ENCODE measurements at regions not wholly inside any gene's neighbourhood (a gene's known extent, or its start where the extent isn't known, plus 50 kb on each side); places are given as distances from the start of the nearest gene placed in this dataset.

DNA sequence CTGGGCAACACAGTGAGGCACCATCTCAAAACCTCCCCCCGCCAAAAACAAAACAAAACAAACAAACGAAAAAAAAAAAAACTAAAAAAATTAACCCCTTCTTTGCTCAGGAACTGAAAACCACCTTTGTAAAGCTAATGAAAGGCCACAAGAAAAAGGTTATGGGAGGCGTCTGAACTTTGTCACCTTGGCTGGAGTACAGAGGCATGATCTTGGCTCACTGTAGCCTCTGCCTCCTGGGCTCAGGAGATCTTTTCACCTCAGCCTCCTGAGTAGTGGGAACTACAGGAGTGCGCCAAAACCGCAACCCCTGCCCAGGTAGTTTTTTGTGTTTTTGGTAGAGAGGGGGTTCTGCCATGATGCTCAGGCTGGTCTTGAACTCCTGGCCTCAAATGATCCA lies 337.9 kb downstream of the TBC1D32 start:
- Histone ChIP-seq H3K23me2 (ENCODE audit: insufficient read length, low read depth, low read length, poor library complexity, severe bottlenecking) (no peaks in the 10 kb centered on the region), H2BK15ac (ENCODE audit: low read depth, low read length) (no peak overlapping the region), H4K20me1 (ENCODE audit: control insufficient read depth, insufficient read depth, insufficient read length) (no peaks in the 10 kb centered on the region), H3K56ac (ENCODE audit: insufficient read length, low read depth, low read length) (no peak overlapping the region), H4K91ac (ENCODE audit: insufficient read length, low read depth, low read length) (no peak overlapping the region), H2BK5ac (ENCODE audit: insufficient read length, low read length) (no peak overlapping the region), H2BK20ac (ENCODE audit: low read depth, low read length, poor library complexity, severe bottlenecking) (no peak overlapping the region), H3K4me1 (ENCODE audit: insufficient read depth, low read length) (no peaks in the 10 kb centered on the region), H3K27ac (ENCODE audit: insufficient read length, low read depth, low read length) (no peak overlapping the region), H3K9ac (ENCODE audit: extremely low read depth, insufficient read length, low read length) (no peak overlapping the region), H3K14ac (ENCODE audit: insufficient read depth, low read length) (no peak overlapping the region), H2AFZ (ENCODE audit: low read length) (no peak overlapping the region), H3K27me3 (ENCODE audit: insufficient read depth, low read length) (no peaks in the 10 kb centered on the region), H2AK5ac (ENCODE audit: insufficient read length, low read length) (no peak overlapping the region), H3T11ph (ENCODE audit: low read length) (no peak overlapping the region), H3K18ac (ENCODE audit: insufficient read length, low read depth, low read length) (no peak overlapping the region), H3K79me2 (ENCODE audit: insufficient read depth, low read length) (no peaks in the 10 kb centered on the region), H3K79me1 (ENCODE audit: insufficient read depth, low read depth, low read length, poor library complexity, severe bottlenecking) (no peaks in the 10 kb centered on the region), H3K9me3 (ENCODE audit: control insufficient read depth, low read depth, low read length) (no peaks in the 10 kb centered on the region), H4K8ac (replicated peaks; ENCODE audit: insufficient read length, low read depth, low read length) (no peak overlapping the region), H3K4me2 (ENCODE audit: insufficient read depth, insufficient read length, low read length) (no peak overlapping the region), H4K5ac (ENCODE audit: insufficient read length, low read depth, low read length) (no peak overlapping the region), H2BK120ac (ENCODE audit: low read depth, low read length, poor library complexity, severe bottlenecking) (no peak overlapping the region), H3K4ac (ENCODE audit: low read depth, low read length) (no peak overlapping the region), H3K23ac (ENCODE audit: insufficient read length, low read depth, low read length) (no peak overlapping the region), H2BK12ac (ENCODE audit: insufficient read length, low read depth, low read length) (no peak overlapping the region)
- TF ChIP-seq, protein P1, sequence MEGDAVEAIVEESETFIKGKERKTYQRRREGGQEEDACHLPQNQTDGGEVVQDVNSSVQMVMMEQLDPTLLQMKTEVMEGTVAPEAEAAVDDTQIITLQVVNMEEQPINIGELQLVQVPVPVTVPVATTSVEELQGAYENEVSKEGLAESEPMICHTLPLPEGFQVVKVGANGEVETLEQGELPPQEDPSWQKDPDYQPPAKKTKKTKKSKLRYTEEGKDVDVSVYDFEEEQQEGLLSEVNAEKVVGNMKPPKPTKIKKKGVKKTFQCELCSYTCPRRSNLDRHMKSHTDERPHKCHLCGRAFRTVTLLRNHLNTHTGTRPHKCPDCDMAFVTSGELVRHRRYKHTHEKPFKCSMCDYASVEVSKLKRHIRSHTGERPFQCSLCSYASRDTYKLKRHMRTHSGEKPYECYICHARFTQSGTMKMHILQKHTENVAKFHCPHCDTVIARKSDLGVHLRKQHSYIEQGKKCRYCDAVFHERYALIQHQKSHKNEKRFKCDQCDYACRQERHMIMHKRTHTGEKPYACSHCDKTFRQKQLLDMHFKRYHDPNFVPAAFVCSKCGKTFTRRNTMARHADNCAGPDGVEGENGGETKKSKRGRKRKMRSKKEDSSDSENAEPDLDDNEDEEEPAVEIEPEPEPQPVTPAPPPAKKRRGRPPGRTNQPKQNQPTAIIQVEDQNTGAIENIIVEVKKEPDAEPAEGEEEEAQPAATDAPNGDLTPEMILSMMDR (conservative IDR thresholded peaks at IDR 0.05) = no peak
- no peaks in the 10 kb centered on the region; a peak in 1 of 4 replicates for H3K4me1 Mint-ChIP-seq
- H3K27me3 Mint-ChIP-seq (ENCODE audit: low read depth) = no peaks in the 10 kb centered on the region
- no peaks in the 10 kb centered on the region for H3K36me3 Mint-ChIP-seq (ENCODE audit: insufficient read depth in 1 of 3, low read depth in 3 of 3)
- DNase-seq = no peak
- no peak overlapping the region for H3K27ac Mint-ChIP-seq
- WGBS (ENCODE audit: extremely low coverage, insufficient read length, low lambda C conversion rate) = no CpG with 5 or more reads among the region's 5 CpGs
- no peaks in the 10 kb centered on the region for H3K9me3 Mint-ChIP-seq
- no peak overlapping the region for H3K4me3 Mint-ChIP-seq

Data from H9 (cell line).